ENCODE measurements at regions not wholly inside any gene's neighbourhood (a gene's known extent, or its start where the extent isn't known, plus 50 kb on each side); places are given as distances from the start of the nearest gene placed in this dataset.

- H3K4me3 ChIP-seq (ENCODE audit: control insufficient read depth, low read depth, low read length) = no peak overlapping the region
- DNase-seq (ENCODE audit: low read depth) = no peak
- TF ChIP-seq CTCF (IDR thresholded peaks at IDR 0.05; ENCODE audit: control insufficient read depth, insufficient read depth, low read depth, low read length, missing control alignments) = no peak
Observed at GRCh38 chr18:73088445-73088844, 220.7 kb upstream of the NETO1 start.

- no peak for DNase-seq (ENCODE audit: low read depth)
- TF ChIP-seq CTCF (IDR thresholded peaks at IDR 0.05; ENCODE audit: control insufficient read depth, insufficient read depth, low read depth, low read length, missing control alignments) = no peak
- H3K4me3 ChIP-seq (ENCODE audit: control insufficient read depth, low read depth, low read length) = no peak overlapping the region
Observed at GRCh38 chr18:73087282-73087977, 219.6 kb upstream of the NETO1 start.

- TF ChIP-seq CTCF (IDR thresholded peaks at IDR 0.05; ENCODE audit: control insufficient read depth, insufficient read depth, low read depth, low read length, missing control alignments) = no peak
- no peak for DNase-seq (ENCODE audit: low read depth)
- H3K4me3 ChIP-seq (ENCODE audit: control insufficient read depth, low read depth, low read length) = no peak overlapping the region
Observed at GRCh38 chr18:73079920-73080319, 212.1 kb upstream of the NETO1 start.

DNA sequence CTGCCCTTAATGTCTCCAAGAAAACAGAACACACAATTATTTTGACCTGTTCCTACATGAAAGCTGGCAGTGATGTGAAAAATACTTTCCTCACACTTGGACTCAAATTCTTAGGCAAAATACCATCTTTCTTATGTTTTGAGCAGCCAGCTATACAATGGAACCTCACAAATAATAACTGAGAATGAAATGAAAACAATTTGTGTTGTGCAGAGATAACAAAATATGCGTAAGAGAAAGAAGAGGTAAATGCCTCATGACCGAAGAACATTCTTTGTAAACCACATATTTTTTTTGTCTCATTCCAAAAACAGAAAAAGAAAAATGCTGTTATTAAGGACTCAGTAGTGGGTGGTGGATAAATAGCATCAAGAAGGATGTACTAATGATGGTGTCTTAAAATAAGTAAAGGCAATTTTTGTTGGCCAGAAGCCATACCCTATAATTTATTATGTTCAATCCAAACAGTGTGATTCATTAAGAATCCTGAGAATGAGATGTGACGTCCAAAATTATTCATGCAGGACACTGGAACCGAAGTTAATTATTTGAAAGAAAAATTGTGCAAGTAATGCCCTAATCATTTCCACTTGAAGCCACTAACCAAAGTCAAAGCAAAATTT, 193.0 kb upstream of the NETO1 start:
- TF ChIP-seq CTCF (IDR thresholded peaks at IDR 0.05; ENCODE audit: control insufficient read depth, insufficient read depth, low read depth, low read length, missing control alignments) = no peak
- DNase-seq (ENCODE audit: low read depth) = peak; percentile 17
- no peak overlapping the region for H3K4me3 ChIP-seq (ENCODE audit: control insufficient read depth, low read depth, low read length)

DNA sequence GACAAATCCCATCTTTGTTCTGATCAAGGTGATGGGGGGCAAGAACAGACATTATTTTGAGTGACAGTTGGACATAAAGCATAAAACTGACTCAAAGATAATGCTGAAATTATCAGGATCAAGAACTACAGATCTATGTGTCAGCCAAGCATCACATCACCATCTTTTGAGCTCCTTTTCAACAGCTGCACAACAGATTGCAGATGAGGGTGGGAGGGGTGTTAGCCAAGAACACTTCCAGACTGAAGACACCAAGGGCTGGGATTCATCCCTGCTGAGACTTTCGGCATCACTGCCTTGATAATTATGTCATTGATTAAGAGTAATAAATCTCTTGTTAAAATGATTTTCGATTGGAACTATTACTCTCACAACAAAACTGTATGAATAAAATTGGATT, 191.5 kb upstream of the NETO1 start:
- no peak for DNase-seq (ENCODE audit: low read depth)
- no peak for TF ChIP-seq CTCF (IDR thresholded peaks at IDR 0.05; ENCODE audit: control insufficient read depth, insufficient read depth, low read depth, low read length, missing control alignments)
- no peak overlapping the region for H3K4me3 ChIP-seq (ENCODE audit: control insufficient read depth, low read depth, low read length)

DNA sequence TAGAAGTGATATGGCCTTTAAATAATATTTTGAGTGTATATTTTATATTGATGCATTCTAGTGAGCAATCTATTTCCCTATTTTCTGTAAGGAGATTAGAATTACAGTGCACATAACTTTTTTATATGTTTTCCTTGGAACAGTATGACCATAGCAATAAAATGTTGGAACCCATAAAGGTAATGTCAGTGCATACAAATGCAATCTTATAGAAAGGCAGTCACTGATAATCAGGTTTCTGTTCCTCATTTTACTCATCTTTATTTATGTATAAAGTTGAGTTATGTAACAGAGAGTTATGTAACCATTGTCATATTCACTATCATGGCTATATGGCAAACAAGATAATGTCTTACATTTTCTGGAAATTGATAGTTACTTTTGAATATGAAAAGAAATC, 179.9 kb upstream of the NETO1 start:
- no peak for TF ChIP-seq CTCF (IDR thresholded peaks at IDR 0.05; ENCODE audit: control insufficient read depth, insufficient read depth, low read depth, low read length, missing control alignments)
- no peak for DNase-seq (ENCODE audit: low read depth)

More for the DNA sequence above, 179.9 kb upstream of the NETO1 start:
- no peak overlapping the region for H3K4me3 ChIP-seq (ENCODE audit: control insufficient read depth, low read depth, low read length)

All from AG09309 (cell line).